Vagina (tissue), 2 donors: ENCODE measurements at regions not wholly inside any gene's neighbourhood (a gene's known extent, or its start where the extent isn't known, plus 50 kb on each side); places are given as distances from the start of the nearest gene placed in this dataset.

Experiments
- POLR2A ChIP-seq, 2 donors: fragments of 450-650 bp; IDR thresholded peaks; one replicate each; pipeline ENCODE4 v1.6.1; 2017; ENCODE audit warnings: antibody characterized with exemption in 2 of 2, mild to moderate bottlenecking in 2 of 2, moderate library complexity in 2 of 2
- TF ChIP-seq, protein P1 (sequence below), 3 experiments: fragments of 450-650 bp in 2 of 3; fragments of 200-600 bp in 1 of 3; sonication (generic) in 1 of 3; IDR thresholded peaks; one replicate each; pipeline ENCODE4 v1.5.1; 2017 to 2019; ENCODE audit warnings: antibody characterized with exemption in 3 of 3, mild to moderate bottlenecking in 2 of 3, moderate library complexity in 2 of 3

GRCh38 chr5:44729536-44729935, 79.2 kb upstream of the MRPS30 start:
- TF ChIP-seq, protein P1, sequence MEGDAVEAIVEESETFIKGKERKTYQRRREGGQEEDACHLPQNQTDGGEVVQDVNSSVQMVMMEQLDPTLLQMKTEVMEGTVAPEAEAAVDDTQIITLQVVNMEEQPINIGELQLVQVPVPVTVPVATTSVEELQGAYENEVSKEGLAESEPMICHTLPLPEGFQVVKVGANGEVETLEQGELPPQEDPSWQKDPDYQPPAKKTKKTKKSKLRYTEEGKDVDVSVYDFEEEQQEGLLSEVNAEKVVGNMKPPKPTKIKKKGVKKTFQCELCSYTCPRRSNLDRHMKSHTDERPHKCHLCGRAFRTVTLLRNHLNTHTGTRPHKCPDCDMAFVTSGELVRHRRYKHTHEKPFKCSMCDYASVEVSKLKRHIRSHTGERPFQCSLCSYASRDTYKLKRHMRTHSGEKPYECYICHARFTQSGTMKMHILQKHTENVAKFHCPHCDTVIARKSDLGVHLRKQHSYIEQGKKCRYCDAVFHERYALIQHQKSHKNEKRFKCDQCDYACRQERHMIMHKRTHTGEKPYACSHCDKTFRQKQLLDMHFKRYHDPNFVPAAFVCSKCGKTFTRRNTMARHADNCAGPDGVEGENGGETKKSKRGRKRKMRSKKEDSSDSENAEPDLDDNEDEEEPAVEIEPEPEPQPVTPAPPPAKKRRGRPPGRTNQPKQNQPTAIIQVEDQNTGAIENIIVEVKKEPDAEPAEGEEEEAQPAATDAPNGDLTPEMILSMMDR (IDR thresholded peaks at IDR 0.05): no peak
- no peak for TF ChIP-seq POLR2A (IDR thresholded peaks at IDR 0.05)
